Stimulated activated memory B cell treated with anti-CD40 and anti-IgM and Interleukin-4, amounts not matched to agents 10 μg/mL and 1 μg/mL and 100 μg/mL, for 72 hours (primary cell): ENCODE measurements at regions not wholly inside any gene's neighbourhood (a gene's known extent, or its start where the extent isn't known, plus 50 kb on each side); places are given as distances from the start of the nearest gene placed in this dataset.

Experiments used
- ATAC-seq: fragments of 150-1000 bp; cut with Tn5 transposase; 2 replicates; pipeline ENCODE4 v1.10.0; 2021
- H3K27ac Mint-ChIP-seq: one replicate; pipeline ENCODE4 v1.8.0; 2022; ENCODE audit warnings: mild to moderate bottlenecking, mixed read lengths
- H3K27me3 Mint-ChIP-seq: one replicate; pipeline ENCODE4 v1.8.0; 2022; ENCODE audit warnings: mixed read lengths
- H3K36me3 Mint-ChIP-seq: one replicate; pipeline ENCODE4 v1.8.0; 2022; ENCODE audit warnings: mixed read lengths
- H3K4me1 Mint-ChIP-seq: one replicate; pipeline ENCODE4 v1.8.0; 2022; ENCODE audit warnings: mixed read lengths
- H3K4me3 Mint-ChIP-seq: one replicate; pipeline ENCODE4 v1.8.0; 2022; ENCODE audit warnings: mild to moderate bottlenecking, moderate library complexity, mixed read lengths
- H3K9me3 Mint-ChIP-seq: one replicate; pipeline ENCODE4 v1.8.0; 2022; ENCODE audit warnings: mixed read lengths

GRCh38 chr17:5677620-5678019 lies 93.3 kb upstream of the NLRP1 start:
- no peak overlapping the region for H3K4me3 Mint-ChIP-seq
- ATAC-seq, result no peak
- H3K36me3 Mint-ChIP-seq, result no peaks in the 10 kb centered on the region
- H3K27ac Mint-ChIP-seq, result no peak overlapping the region
- peaks cover 20% of the 10 kb centered on the region for H3K27me3 Mint-ChIP-seq
- H3K9me3 Mint-ChIP-seq, result peaks cover 3% of the 10 kb centered on the region
- H3K4me1 Mint-ChIP-seq, result peaks cover 22% of the 10 kb centered on the region

GRCh38 chr17:5678171-5678570 lies 93.9 kb upstream of the NLRP1 start:
- Mint-ChIP-seq H3K27me3 (peaks cover 21% of the 10 kb centered on the region), H3K27ac (no peak overlapping the region), H3K36me3 (no peaks in the 10 kb centered on the region), H3K4me3 (no peak overlapping the region), H3K4me1 (peaks cover 19% of the 10 kb centered on the region), H3K9me3 (peaks cover 3% of the 10 kb centered on the region)
- ATAC-seq, result no peak

DNA sequence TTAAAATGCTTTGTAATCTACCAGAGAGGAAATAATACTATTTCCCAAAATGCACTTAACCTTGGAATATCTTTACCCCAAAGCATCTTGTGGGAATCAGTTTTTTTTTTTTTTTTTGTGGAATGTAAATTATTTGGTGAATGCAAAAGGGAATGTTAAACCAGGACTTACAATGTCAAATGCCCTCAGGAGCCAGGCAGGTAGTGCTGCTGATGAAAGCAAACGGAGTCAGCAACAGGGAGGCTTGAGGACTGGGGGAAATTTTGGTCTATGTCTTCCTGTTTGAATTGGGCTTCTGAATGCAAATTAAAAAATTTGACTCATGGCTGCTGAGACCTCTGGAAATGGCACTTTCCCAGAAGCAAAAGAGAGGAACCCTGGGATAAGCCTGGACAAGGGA lies 96.5 kb upstream of the NLRP1 start:
- Mint-ChIP-seq H3K4me1 (peaks cover 20% of the 10 kb centered on the region), H3K36me3 (no peaks in the 10 kb centered on the region), H3K9me3 (peaks cover 3% of the 10 kb centered on the region), H3K4me3 (no peak overlapping the region), H3K27me3 (peaks cover 21% of the 10 kb centered on the region), H3K27ac (no peak overlapping the region)
- ATAC-seq, result no peak

DNA sequence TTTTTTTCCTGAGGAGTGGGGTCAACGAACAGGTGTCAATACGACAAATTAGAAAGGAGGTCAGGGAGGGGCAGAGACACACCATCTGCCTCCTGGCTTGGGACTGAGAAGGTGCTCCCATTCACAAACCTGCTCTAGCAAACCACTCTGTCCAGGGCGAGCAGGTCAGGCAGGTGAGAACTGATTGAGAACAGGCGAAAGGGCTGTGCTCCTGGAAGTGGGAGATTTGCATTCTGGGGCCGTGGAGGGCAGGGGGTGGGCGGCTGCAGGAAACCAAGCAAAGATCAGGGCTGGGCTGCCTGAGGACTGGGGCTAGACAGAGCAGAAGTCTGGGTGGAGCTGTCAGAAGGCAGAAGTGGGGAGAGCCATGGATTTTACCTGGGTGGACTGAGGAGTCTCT lies 98.9 kb upstream of the NLRP1 start:
- Mint-ChIP-seq H3K9me3 (peaks cover 3% of the 10 kb centered on the region), H3K4me1 (peaks cover 5% of the 10 kb centered on the region), H3K4me3 (no peak overlapping the region), H3K27me3 (peaks cover 34% of the 10 kb centered on the region), H3K36me3 (no peaks in the 10 kb centered on the region), H3K27ac (no peak overlapping the region)
- ATAC-seq, result no peak

- no peaks in the 10 kb centered on the region for H3K9me3 Mint-ChIP-seq
- peaks cover 44% of the 10 kb centered on the region for H3K27me3 Mint-ChIP-seq
- H3K4me1 Mint-ChIP-seq, result peaks cover 5% of the 10 kb centered on the region
- H3K27ac Mint-ChIP-seq, result no peak overlapping the region
- no peaks in the 10 kb centered on the region for H3K36me3 Mint-ChIP-seq
- ATAC-seq, result no peak
- no peak overlapping the region for H3K4me3 Mint-ChIP-seq
Observed at GRCh38 chr17:5686074-5686635, 101.8 kb upstream of the NLRP1 start.

- no peaks in the 10 kb centered on the region for H3K36me3 Mint-ChIP-seq
- no peak overlapping the region for H3K4me3 Mint-ChIP-seq
- H3K4me1 Mint-ChIP-seq, result peaks cover 5% of the 10 kb centered on the region
- no peaks in the 10 kb centered on the region for H3K9me3 Mint-ChIP-seq
- H3K27ac Mint-ChIP-seq, result no peak overlapping the region
- no peak for ATAC-seq
- H3K27me3 Mint-ChIP-seq, result peaks cover 29% of the 10 kb centered on the region
Observed at GRCh38 chr17:5687646-5688045, 103.3 kb upstream of the NLRP1 start.

GRCh38 chr17:5693821-5694220 lies 109.5 kb upstream of the NLRP1 start:
- peaks cover 16% of the 10 kb centered on the region for H3K27me3 Mint-ChIP-seq
- H3K9me3 Mint-ChIP-seq, result no peaks in the 10 kb centered on the region
- no peaks in the 10 kb centered on the region for H3K36me3 Mint-ChIP-seq
- no peaks in the 10 kb centered on the region for H3K4me1 Mint-ChIP-seq
- H3K27ac Mint-ChIP-seq, result no peak overlapping the region
- no peak overlapping the region for H3K4me3 Mint-ChIP-seq
- no peak for ATAC-seq

DNA sequence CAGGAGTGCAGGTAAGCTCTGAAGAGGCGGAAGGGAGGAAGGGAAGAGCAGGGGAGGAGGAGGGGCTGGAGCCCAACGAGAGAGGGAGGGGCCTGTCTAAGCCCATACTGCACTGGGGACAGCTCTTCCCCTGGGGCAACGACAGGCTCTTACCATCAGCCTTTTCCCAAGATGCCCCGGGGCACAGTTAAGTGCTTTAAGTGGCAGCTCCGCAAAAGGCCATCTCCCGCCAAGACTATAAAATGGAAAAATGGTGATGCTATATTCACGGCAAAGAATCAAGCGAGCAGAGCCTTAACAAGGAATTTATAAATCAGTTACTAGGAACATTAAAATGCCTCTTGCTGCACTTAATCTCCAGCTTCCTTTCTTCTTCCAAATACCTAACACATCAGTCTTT lies 110.2 kb upstream of the NLRP1 start:
- ATAC-seq, result no peak
- H3K4me3 Mint-ChIP-seq, result no peak overlapping the region

GRCh38 chr17:5695480-5695879 lies 111.2 kb upstream of the NLRP1 start:
- ATAC-seq, result no peak
- Mint-ChIP-seq H3K27ac (no peak overlapping the region), H3K4me3 (no peak overlapping the region), H3K9me3 (no peaks in the 10 kb centered on the region), H3K27me3 (peaks cover 18% of the 10 kb centered on the region), H3K4me1 (no peaks in the 10 kb centered on the region), H3K36me3 (no peaks in the 10 kb centered on the region)

More for the DNA sequence above, 110.2 kb upstream of the NLRP1 start:
- Mint-ChIP-seq H3K4me1 (no peaks in the 10 kb centered on the region), H3K27me3 (peaks cover 16% of the 10 kb centered on the region), H3K9me3 (no peaks in the 10 kb centered on the region), H3K36me3 (no peaks in the 10 kb centered on the region), H3K27ac (no peak overlapping the region)

- Mint-ChIP-seq H3K36me3 (no peaks in the 10 kb centered on the region), H3K9me3 (no peaks in the 10 kb centered on the region), H3K27me3 (peaks cover 40% of the 10 kb centered on the region), H3K4me3 (no peak overlapping the region), H3K4me1 (no peaks in the 10 kb centered on the region), H3K27ac (no peak overlapping the region)
- ATAC-seq, result no peak
Observed at GRCh38 chr17:5698959-5699358, 114.7 kb upstream of the NLRP1 start.

DNA sequence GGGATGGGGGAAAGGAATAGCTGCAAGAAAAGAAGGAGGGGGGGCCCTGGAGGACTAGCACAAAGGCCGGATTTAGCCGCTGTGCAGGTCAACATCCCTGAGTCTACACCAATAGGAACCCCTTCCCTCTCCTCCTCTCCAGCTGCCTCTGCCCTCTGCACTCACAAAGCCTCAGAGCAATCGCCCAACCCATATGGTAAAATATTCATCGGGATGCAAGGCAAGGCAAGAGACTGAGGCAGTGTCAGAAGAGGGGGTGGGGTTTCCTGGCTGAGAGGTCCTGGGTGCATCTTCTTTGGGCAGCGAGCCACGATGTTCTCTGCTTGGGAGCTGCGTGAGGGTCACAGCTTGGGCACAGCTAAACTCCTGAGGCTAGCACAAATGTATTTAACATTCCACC lies 115.5 kb upstream of the NLRP1 start:
- Mint-ChIP-seq H3K27ac (no peak overlapping the region), H3K36me3 (no peaks in the 10 kb centered on the region), H3K4me3 (no peak overlapping the region), H3K27me3 (peaks cover 44% of the 10 kb centered on the region), H3K4me1 (no peaks in the 10 kb centered on the region), H3K9me3 (no peaks in the 10 kb centered on the region)
- ATAC-seq, result no peak

DNA sequence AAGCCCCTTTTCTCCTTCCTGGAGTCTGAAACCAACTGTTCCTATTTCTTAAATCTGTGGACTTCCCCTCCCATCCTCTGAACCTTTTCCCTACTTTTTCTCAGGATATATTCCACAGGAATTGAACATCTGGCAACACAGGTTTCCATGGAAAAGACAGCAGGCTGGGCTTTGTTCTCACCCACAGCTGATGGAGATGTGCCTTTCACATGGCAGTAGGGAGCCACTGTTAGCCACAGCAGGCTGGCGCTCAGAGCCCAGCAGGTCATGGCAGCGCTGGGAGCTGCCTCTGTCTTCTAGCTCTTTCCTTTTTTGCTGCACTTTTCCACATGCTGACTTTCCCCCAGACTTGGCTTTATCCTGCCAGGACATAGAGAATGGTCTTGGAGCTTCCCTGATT lies 116.4 kb upstream of the NLRP1 start:
- Mint-ChIP-seq H3K36me3 (no peaks in the 10 kb centered on the region), H3K9me3 (no peaks in the 10 kb centered on the region), H3K27ac (no peak overlapping the region), H3K27me3 (peaks cover 52% of the 10 kb centered on the region), H3K4me3 (no peak overlapping the region), H3K4me1 (no peaks in the 10 kb centered on the region)
- no peak for ATAC-seq

DNA sequence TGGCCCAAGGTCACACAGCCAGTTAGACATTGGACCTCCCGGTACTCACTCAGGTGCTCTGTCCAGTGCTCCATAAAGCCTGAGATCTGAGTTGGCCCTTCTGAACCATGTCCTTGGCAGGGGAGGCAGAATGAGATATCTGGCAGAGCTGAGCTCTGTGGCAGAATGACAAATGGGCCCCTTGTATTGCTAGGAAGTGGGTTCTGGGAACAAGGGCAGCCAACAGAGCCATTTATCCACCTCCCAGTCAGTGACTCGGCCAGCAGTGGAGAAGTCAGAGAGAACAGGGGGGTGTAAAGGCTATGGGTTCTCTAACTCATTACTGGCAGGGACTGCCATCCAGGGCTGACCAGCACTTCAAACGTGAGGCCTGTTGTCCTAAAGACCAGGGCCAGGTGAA lies 117.1 kb upstream of the NLRP1 start:
- H3K36me3 Mint-ChIP-seq, result no peaks in the 10 kb centered on the region
- no peaks in the 10 kb centered on the region for H3K9me3 Mint-ChIP-seq
- H3K4me1 Mint-ChIP-seq, result no peaks in the 10 kb centered on the region
- H3K4me3 Mint-ChIP-seq, result no peak overlapping the region
- H3K27ac Mint-ChIP-seq, result no peak overlapping the region
- ATAC-seq, result no peak
- peaks cover 53% of the 10 kb centered on the region for H3K27me3 Mint-ChIP-seq

- no peak for ATAC-seq
- Mint-ChIP-seq H3K4me3 (no peak overlapping the region), H3K27ac (no peak overlapping the region), H3K9me3 (no peaks in the 10 kb centered on the region), H3K4me1 (no peaks in the 10 kb centered on the region), H3K27me3 (peaks cover 55% of the 10 kb centered on the region), H3K36me3 (no peaks in the 10 kb centered on the region)
Observed at GRCh38 chr17:5702951-5703510, 118.7 kb upstream of the NLRP1 start.

DNA sequence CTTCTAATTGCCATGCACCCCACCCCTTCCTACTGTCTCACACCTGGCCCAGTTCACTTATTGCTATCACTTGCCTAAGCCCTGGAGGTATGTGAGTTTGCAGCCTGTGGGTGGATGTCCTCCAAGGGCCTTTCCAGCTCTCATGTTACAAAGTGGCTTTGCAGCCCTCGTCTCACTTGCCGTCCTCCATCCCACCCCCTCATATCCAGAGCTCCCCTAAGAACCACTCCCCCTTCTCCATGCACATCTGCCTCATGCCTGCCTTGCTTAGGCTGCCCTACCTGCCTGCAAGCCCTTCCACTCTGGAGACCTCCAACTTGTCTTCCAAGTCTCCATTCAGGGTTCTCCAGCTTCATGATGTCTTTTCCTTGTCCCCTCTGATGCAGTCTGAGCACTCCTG lies 119.4 kb upstream of the NLRP1 start:
- Mint-ChIP-seq H3K4me3 (no peak overlapping the region), H3K9me3 (no peaks in the 10 kb centered on the region), H3K4me1 (no peaks in the 10 kb centered on the region), H3K27me3 (peaks cover 53% of the 10 kb centered on the region), H3K27ac (no peak overlapping the region), H3K36me3 (no peaks in the 10 kb centered on the region)
- no peak for ATAC-seq

DNA sequence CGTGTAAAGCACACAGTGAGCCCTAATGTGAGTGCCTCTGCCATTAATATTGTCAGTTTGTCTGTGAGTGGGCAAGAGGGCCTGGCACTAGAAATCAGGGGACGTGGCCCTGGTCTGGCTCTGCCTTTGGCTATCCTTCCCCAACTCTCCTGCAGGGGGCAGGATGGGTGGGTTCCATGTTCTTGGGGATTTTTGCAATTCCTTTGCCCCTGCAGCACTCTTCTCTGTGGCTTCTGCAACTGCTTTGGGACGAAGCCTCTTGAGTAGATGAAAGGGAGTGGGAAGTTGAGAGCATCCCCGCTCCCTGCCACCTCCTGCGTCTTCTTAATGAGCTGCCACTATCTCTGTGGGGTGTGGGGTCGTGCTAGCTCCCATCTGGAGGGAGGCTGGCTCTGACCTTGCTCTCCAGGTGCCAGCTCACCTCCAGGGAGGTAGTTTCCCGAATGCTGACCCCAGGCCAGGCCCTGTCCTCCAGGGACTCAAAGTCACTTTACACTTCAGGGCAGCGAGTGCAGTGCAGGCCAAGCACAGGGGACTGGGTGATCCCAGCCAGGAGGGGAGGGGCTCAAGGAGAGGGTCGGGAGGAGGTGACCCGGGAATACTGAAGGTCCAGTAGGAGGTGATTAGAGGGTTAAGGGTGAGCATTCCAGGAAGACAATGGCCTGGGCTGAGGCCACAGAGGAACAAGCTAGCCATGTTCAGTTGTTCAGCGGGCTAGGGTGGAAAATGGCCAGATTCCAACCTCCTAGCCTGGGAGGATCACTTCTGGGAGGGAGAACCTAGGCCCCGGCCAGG lies 121.0 kb upstream of the NLRP1 start:
- Mint-ChIP-seq H3K27me3 (peaks cover 46% of the 10 kb centered on the region), H3K4me1 (no peaks in the 10 kb centered on the region), H3K4me3 (no peak overlapping the region), H3K9me3 (peaks cover 2% of the 10 kb centered on the region), H3K36me3 (no peaks in the 10 kb centered on the region), H3K27ac (no peak overlapping the region)
- no peak for ATAC-seq
